ENCODE measurements at regions not wholly inside any gene's neighbourhood (a gene's known extent, or its start where the extent isn't known, plus 50 kb on each side); places are given as distances from the start of the nearest gene placed in this dataset.
"Not testable (repeated sequence)": the region's sequence is repeated elsewhere in the genome, so short reads cannot be mapped to it uniquely, and the experiment has no call there.

- not testable (repeated sequence) for H3K4me3 Mint-ChIP-seq; H3K36me3 Mint-ChIP-seq; H3K27ac Mint-ChIP-seq; H3K27me3 Mint-ChIP-seq; H3K4me1 Mint-ChIP-seq (ENCODE audit: low read depth)
- H3K9me3 Mint-ChIP-seq (ENCODE audit: low read depth), result peaks cover 14% of the 10 kb centered on the region
These were observed 456.4 kb downstream of the SHISA9 start for GRCh38 chr16:13357842-13358241.

GRCh38 chr16:13359835-13360234 lies 458.4 kb downstream of the SHISA9 start:
- no peak overlapping the region for H3K4me3 Mint-ChIP-seq
- H3K4me1 Mint-ChIP-seq (ENCODE audit: low read depth), result no peaks in the 10 kb centered on the region
- peaks cover 9% of the 10 kb centered on the region for H3K27me3 Mint-ChIP-seq
- H3K27ac Mint-ChIP-seq, result no peak overlapping the region
- no peaks in the 10 kb centered on the region for H3K36me3 Mint-ChIP-seq
- peaks cover 14% of the 10 kb centered on the region for H3K9me3 Mint-ChIP-seq (ENCODE audit: low read depth)

GRCh38 chr16:13372421-13372820 lies 471.0 kb downstream of the SHISA9 start:
- Mint-ChIP-seq H3K36me3 (no peaks in the 10 kb centered on the region), H3K27ac (no peak overlapping the region), H3K27me3 (no peaks in the 10 kb centered on the region), H3K9me3 (ENCODE audit: low read depth) (peaks cover 4% of the 10 kb centered on the region), H3K4me1 (ENCODE audit: low read depth) (no peaks in the 10 kb centered on the region), H3K4me3 (no peak overlapping the region)

GRCh38 chr16:13376174-13376573 lies 474.8 kb downstream of the SHISA9 start:
- Mint-ChIP-seq H3K4me3 (no peak overlapping the region), H3K9me3 (ENCODE audit: low read depth) (no peaks in the 10 kb centered on the region), H3K27me3 (no peaks in the 10 kb centered on the region), H3K27ac (no peak overlapping the region), H3K4me1 (ENCODE audit: low read depth) (no peaks in the 10 kb centered on the region), H3K36me3 (no peaks in the 10 kb centered on the region)

GRCh38 chr16:13377143-13377542 lies 475.7 kb downstream of the SHISA9 start:
- H3K27me3 Mint-ChIP-seq, result no peaks in the 10 kb centered on the region
- no peaks in the 10 kb centered on the region for H3K4me1 Mint-ChIP-seq (ENCODE audit: low read depth)
- H3K36me3 Mint-ChIP-seq, result no peaks in the 10 kb centered on the region
- no peak overlapping the region for H3K4me3 Mint-ChIP-seq
- no peak overlapping the region for H3K27ac Mint-ChIP-seq
- no peaks in the 10 kb centered on the region for H3K9me3 Mint-ChIP-seq (ENCODE audit: low read depth)

- H3K4me3 Mint-ChIP-seq, result no peak overlapping the region
- H3K27ac Mint-ChIP-seq, result no peak overlapping the region
- H3K9me3 Mint-ChIP-seq (ENCODE audit: low read depth), result no peaks in the 10 kb centered on the region
- no peaks in the 10 kb centered on the region for H3K36me3 Mint-ChIP-seq
- H3K27me3 Mint-ChIP-seq, result no peaks in the 10 kb centered on the region
- no peaks in the 10 kb centered on the region for H3K4me1 Mint-ChIP-seq (ENCODE audit: low read depth)
These were observed 476.8 kb downstream of the SHISA9 start for GRCh38 chr16:13378151-13378550.

GRCh38 chr16:13379266-13379665 lies 477.9 kb downstream of the SHISA9 start:
- Mint-ChIP-seq H3K4me1 (ENCODE audit: low read depth) (no peaks in the 10 kb centered on the region), H3K36me3 (no peaks in the 10 kb centered on the region), H3K27ac (no peak overlapping the region), H3K4me3 (no peak overlapping the region), H3K27me3 (no peaks in the 10 kb centered on the region), H3K9me3 (ENCODE audit: low read depth) (peaks cover 7% of the 10 kb centered on the region)

GRCh38 chr16:13385156-13386040 lies 484.0 kb downstream of the SHISA9 start:
- H3K4me1 Mint-ChIP-seq (ENCODE audit: low read depth); H3K27me3 Mint-ChIP-seq: not testable (repeated sequence)
- peaks cover 32% of the 10 kb centered on the region for H3K9me3 Mint-ChIP-seq (ENCODE audit: low read depth)

GRCh38 chr16:13390093-13390985 lies 488.9 kb downstream of the SHISA9 start:
- Mint-ChIP-seq H3K4me1 (ENCODE audit: low read depth) (no peaks in the 10 kb centered on the region), H3K9me3 (ENCODE audit: low read depth) (peaks cover 16% of the 10 kb centered on the region), H3K27me3 (no peaks in the 10 kb centered on the region), H3K4me3 (no peak overlapping the region), H3K36me3 (peaks cover 5% of the 10 kb centered on the region), H3K27ac (no peak overlapping the region)

More at GRCh38 chr16:13385156-13386040, 484.0 kb downstream of the SHISA9 start:
- not testable (repeated sequence) for H3K4me3 Mint-ChIP-seq, H3K27ac Mint-ChIP-seq, H3K36me3 Mint-ChIP-seq

- peaks cover 13% of the 10 kb centered on the region for H3K9me3 Mint-ChIP-seq (ENCODE audit: low read depth)
- peaks cover 1% of the 10 kb centered on the region for H3K27me3 Mint-ChIP-seq
- H3K4me1 Mint-ChIP-seq (ENCODE audit: low read depth), result no peaks in the 10 kb centered on the region
- H3K4me3 Mint-ChIP-seq, result no peak overlapping the region
- peaks cover 2% of the 10 kb centered on the region for H3K36me3 Mint-ChIP-seq
- H3K27ac Mint-ChIP-seq, result no peak overlapping the region
These were observed 489.5 kb downstream of the SHISA9 start for GRCh38 chr16:13390986-13391305.

- H3K27me3 Mint-ChIP-seq, result peaks cover 1% of the 10 kb centered on the region
- H3K9me3 Mint-ChIP-seq (ENCODE audit: low read depth), result peaks cover 9% of the 10 kb centered on the region
- H3K36me3 Mint-ChIP-seq, result peaks cover 2% of the 10 kb centered on the region
- no peak overlapping the region for H3K4me3 Mint-ChIP-seq
- H3K4me1 Mint-ChIP-seq (ENCODE audit: low read depth), result no peaks in the 10 kb centered on the region
- no peak overlapping the region for H3K27ac Mint-ChIP-seq
These were observed 489.9 kb downstream of the SHISA9 start for GRCh38 chr16:13391337-13391736.

- H3K36me3 Mint-ChIP-seq, result peaks cover 2% of the 10 kb centered on the region
- peaks cover 4% of the 10 kb centered on the region for H3K9me3 Mint-ChIP-seq (ENCODE audit: low read depth)
- H3K27me3 Mint-ChIP-seq, result peaks cover 1% of the 10 kb centered on the region
- no peaks in the 10 kb centered on the region for H3K4me1 Mint-ChIP-seq (ENCODE audit: low read depth)
- no peak overlapping the region for H3K4me3 Mint-ChIP-seq
- H3K27ac Mint-ChIP-seq, result no peak overlapping the region
These were observed 490.9 kb downstream of the SHISA9 start for GRCh38 chr16:13392341-13392740.

- H3K4me3 Mint-ChIP-seq, result no peak overlapping the region
- peaks cover 1% of the 10 kb centered on the region for H3K27me3 Mint-ChIP-seq
- no peaks in the 10 kb centered on the region for H3K36me3 Mint-ChIP-seq
- no peaks in the 10 kb centered on the region for H3K4me1 Mint-ChIP-seq (ENCODE audit: low read depth)
- no peak overlapping the region for H3K27ac Mint-ChIP-seq
- no peaks in the 10 kb centered on the region for H3K9me3 Mint-ChIP-seq (ENCODE audit: low read depth)
These were observed 492.4 kb downstream of the SHISA9 start for GRCh38 chr16:13393816-13394215.

GRCh38 chr16:13394488-13394887 lies 493.1 kb downstream of the SHISA9 start:
- Mint-ChIP-seq H3K4me3 (no peak overlapping the region), H3K4me1 (ENCODE audit: low read depth) (no peaks in the 10 kb centered on the region), H3K27me3 (peaks cover 1% of the 10 kb centered on the region), H3K9me3 (ENCODE audit: low read depth) (no peaks in the 10 kb centered on the region), H3K27ac (no peak overlapping the region), H3K36me3 (no peaks in the 10 kb centered on the region)

- no peaks in the 10 kb centered on the region for H3K4me1 Mint-ChIP-seq (ENCODE audit: low read depth)
- H3K27ac Mint-ChIP-seq, result no peak overlapping the region
- no peaks in the 10 kb centered on the region for H3K9me3 Mint-ChIP-seq (ENCODE audit: low read depth)
- no peaks in the 10 kb centered on the region for H3K36me3 Mint-ChIP-seq
- no peak overlapping the region for H3K4me3 Mint-ChIP-seq
- peaks cover 1% of the 10 kb centered on the region for H3K27me3 Mint-ChIP-seq
These were observed 495.7 kb downstream of the SHISA9 start for GRCh38 chr16:13397126-13397525.

Data from activated naive CD8-positive, alpha-beta T cell (primary cell).